RWPE2 (cell line): ENCODE measurements at regions not wholly inside any gene's neighbourhood (a gene's known extent, or its start where the extent isn't known, plus 50 kb on each side); places are given as distances from the start of the nearest gene placed in this dataset.
"Not testable (repeated sequence)": the region's sequence is repeated elsewhere in the genome, so short reads cannot be mapped to it uniquely, and the experiment has no call there.

Experiments used
- ATAC-seq: fragments of 200-7000 bp; cut with Tn5 transposase; 3 replicates; pipeline ENCODE4 v1.9.1; 2021; ENCODE audit warnings: low read depth
- DNase-seq: peaks from one replicate; pipeline ENCODE4 v3.0.0-alpha.2; 2020; ENCODE audit warnings: low spot score
- H3K27ac ChIP-seq: fragments of 450-650 bp; 2 replicates; pipeline ENCODE4 v1.5.1; 2017; ENCODE audit warnings: mild to moderate bottlenecking; ENCODE audit not compliant: poor library complexity, severe bottlenecking
- H3K27me3 ChIP-seq: fragments of 250-450 bp; sonication (Bioruptor Pico); 2 replicates; pipeline ENCODE4 v1.5.1; 2021; ENCODE audit warnings: mild to moderate bottlenecking, moderate library complexity; ENCODE audit not compliant: insufficient read depth, poor library complexity, severe bottlenecking
- H3K36me3 ChIP-seq: fragments of 250-450 bp; sonication (Bioruptor Pico); 2 replicates; pipeline ENCODE4 v1.5.1; 2020; ENCODE audit warnings: low read depth, mild to moderate bottlenecking, moderate library complexity
- H3K4me1 ChIP-seq: fragments of 250-450 bp; sonication (Bioruptor Pico); 2 replicates; pipeline ENCODE4 v1.5.1; 2021; ENCODE audit warnings: mild to moderate bottlenecking, moderate library complexity; ENCODE audit not compliant: insufficient read depth, poor library complexity, severe bottlenecking
- H3K4me3 ChIP-seq: fragments of 250-450 bp; sonication (Bioruptor Pico); 2 replicates; pipeline ENCODE4 v1.5.1; 2021; ENCODE audit warnings: mild to moderate bottlenecking, moderate library complexity; ENCODE audit not compliant: severe bottlenecking
- H3K9me3 ChIP-seq: fragments of 250-450 bp; sonication (Bioruptor Pico); 2 replicates; pipeline ENCODE4 v1.5.1; 2021; ENCODE audit warnings: mild to moderate bottlenecking, moderate library complexity; ENCODE audit not compliant: severe bottlenecking

GRCh38 chr22:12637566-12638166, 2890.3 kb upstream of the OR11H1 start:
- not testable (repeated sequence) for H3K36me3 ChIP-seq

GRCh38 chr22:12638319-12638718, 2889.7 kb upstream of the OR11H1 start:
- H3K4me1 ChIP-seq, H3K9me3 ChIP-seq, H3K4me3 ChIP-seq, H3K36me3 ChIP-seq, DNase-seq, ATAC-seq, H3K27me3 ChIP-seq, H3K27ac ChIP-seq: not testable (repeated sequence)

More at GRCh38 chr22:12637566-12638166, 2890.3 kb upstream of the OR11H1 start:
- H3K4me3 ChIP-seq, ATAC-seq, H3K4me1 ChIP-seq, H3K27ac ChIP-seq, H3K27me3 ChIP-seq, H3K9me3 ChIP-seq, DNase-seq: not testable (repeated sequence)
